Stimulated activated CD8-positive, alpha-beta memory T cell treated with anti-CD3 and anti-CD28 coated beads, Interleukin-12 subunit alpha, Interleukin-12 subunit beta, amount 100 ng/mL, for 1 hour (primary cell): ENCODE measurements at regions not wholly inside any gene's neighbourhood (a gene's known extent, or its start where the extent isn't known, plus 50 kb on each side); places are given as distances from the start of the nearest gene placed in this dataset.

Experiments
- DNase-seq: peaks from one replicate; pipeline ENCODE4 v3.0.0-alpha.2; 2020; ENCODE audit warnings: low read depth

- DNase-seq = no peak
Measured at GRCh38 chr2:175463169-175463568, 281.7 kb upstream of the ATP5MC3 start.

DNA sequence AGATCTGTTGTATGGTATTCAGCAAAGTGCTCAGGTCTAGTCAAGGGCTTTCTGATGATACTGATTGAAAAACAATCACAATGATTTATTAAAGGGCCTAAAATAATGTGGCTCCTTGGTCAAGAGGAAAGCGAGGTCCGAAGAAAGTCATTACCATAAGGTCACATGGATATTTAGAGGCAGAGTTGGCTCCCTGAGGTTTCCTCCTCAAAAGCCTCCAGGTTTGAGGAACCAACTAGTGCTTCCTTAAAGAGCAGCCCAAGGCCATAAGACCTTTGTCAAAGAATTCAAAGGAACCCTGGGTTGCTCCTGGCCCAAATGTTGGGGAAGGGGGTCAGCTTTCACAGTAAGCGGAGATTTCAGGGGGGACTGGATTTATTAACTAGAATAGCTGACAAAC is 280.7 kb upstream of the ATP5MC3 start:
- no peak for DNase-seq

- DNase-seq = no peak
Measured at GRCh38 chr2:175461839-175462238, 280.3 kb upstream of the ATP5MC3 start.

DNA sequence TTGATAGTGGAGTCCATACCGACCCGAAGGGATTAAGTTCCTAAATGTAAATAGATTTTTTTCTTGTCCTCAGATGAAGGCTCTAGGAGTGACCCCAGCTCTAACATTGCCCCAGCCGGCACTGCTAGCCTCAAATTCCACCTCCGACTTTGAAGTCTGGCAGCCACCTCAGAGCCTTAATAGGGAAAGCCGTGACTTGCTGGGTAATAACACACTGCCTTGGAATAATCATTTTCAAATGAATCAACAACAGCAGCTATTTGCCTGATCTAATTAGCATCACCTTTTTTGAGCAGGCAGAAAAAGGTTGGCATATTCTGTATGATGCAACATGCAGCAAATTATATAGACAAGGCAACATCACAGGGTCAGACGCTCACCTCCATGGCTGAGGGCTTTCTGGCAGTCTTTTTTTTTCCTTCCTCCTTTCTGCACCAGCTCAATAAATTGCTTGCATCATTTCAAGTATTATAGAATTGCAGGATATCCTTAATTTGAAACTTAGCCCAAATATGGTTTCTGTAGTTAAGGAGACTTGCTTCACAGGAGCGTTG is 276.5 kb upstream of the ATP5MC3 start:
- no peak for DNase-seq

DNA sequence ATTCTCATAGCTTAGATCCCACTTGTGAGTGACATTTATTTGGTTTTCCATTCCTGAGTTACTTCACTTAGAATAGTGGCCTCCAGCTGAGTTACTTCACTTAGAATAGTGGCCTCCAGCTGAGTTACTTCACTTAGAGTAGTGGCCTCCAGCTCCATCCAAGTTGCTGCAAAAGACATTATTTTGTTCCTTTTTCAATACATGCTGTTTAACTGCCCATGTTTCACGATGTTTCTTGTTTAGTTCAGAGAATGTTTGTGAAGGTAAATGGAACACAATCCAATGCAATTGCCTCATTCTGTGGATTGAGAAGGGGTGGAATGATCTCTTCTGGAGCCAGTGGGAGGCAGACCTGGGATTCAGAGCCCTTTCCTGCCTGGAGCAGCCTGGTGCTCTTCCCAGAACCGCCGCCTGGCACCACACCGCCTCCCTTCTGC is 273.5 kb upstream of the ATP5MC3 start:
- no peak for DNase-seq

DNA sequence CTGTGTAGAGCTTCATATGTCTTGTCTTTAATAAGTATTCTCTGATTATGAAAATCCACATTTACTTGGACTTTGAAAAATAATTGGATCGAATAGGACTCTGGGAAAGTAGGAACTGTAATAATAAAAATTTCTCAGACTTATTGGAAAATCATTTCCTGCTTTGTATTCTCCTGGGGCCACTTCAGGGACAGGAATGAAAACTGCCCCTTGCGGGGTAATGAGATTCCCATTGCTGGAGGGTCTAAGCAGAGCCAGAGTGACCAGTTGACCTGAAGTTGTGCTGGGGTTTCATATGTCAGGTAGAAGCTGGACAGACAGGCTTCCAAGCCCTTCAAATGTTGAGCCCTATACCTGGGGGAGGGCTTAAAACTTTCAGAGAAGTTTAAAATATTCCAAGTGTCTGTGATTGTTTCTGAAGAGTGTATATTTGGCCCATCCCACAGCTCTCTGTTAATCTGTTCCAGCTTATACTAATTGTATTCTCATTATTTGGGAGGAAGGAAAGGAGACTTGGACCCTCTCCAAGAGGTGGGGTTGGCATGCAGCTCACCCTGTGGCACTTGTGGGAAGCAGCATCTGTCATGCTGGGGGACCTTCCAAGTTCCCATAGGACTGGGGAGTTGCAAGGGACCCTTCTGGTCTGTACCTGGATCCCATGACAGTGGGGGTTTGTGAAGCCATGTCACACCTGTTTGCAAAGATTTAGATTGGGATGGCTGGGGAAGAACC is 268.7 kb upstream of the ATP5MC3 start:
- DNase-seq = no peak

DNA sequence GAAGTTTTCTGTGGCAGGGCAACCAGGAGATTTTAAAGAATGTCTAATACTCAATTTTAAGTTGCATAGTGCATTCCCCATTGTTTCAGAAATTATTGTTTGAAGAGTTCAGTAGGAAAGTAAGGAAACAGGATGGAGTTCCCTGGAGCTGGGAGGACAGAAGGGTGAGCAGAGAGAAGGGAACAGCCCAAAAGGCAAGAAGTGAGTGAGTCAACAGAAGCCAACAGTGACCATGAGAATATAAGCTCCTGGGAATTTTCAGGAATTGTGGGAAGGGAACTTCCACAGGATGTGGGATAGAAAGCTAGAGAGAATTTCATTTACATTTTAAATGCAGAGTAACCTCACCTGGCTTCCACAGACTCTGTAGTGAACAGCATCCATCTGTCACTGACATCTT is 268.1 kb upstream of the ATP5MC3 start:
- no peak for DNase-seq

DNA sequence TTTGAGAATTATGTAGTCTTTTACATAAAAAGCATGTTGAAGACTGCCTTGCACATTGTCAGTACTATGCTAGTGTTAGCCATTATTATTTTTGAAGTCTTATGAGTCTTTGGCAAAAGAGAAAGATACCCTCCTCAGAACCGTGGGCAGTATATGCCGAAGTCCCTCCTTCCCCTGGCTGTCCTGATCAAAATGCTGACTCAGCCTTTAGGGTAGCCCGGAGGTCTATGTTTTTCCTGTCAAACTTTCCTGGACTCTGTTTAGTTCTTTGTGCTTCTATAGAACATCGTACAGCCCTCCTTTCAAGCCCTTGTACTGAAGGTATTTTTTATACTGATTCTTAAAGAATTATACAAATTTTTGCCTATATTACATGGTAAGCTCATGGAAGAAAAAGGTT is 264.7 kb upstream of the ATP5MC3 start:
- DNase-seq = no peak

DNA sequence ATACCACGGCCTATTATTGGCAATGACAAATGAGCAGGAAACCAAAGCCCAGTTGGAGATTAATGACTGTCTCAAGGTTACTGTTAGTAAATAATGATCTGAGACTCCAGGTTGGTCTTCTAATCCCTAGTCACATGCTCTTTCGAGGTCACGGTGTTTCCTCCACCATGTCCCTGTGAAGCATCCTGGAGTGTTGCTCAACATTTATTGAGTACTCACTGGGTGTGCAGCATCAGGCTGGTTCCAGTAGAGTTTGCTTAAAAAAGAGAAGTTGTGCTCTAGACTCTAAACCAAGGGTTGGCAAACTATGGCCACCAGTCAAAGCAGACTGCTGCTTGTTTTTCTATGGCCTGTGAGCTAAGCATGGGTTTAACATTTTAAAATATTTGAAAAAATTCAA is 263.8 kb upstream of the ATP5MC3 start:
- no peak for DNase-seq

- DNase-seq = no peak
Measured at GRCh38 chr2:175442441-175442840, 260.9 kb upstream of the ATP5MC3 start.

DNA sequence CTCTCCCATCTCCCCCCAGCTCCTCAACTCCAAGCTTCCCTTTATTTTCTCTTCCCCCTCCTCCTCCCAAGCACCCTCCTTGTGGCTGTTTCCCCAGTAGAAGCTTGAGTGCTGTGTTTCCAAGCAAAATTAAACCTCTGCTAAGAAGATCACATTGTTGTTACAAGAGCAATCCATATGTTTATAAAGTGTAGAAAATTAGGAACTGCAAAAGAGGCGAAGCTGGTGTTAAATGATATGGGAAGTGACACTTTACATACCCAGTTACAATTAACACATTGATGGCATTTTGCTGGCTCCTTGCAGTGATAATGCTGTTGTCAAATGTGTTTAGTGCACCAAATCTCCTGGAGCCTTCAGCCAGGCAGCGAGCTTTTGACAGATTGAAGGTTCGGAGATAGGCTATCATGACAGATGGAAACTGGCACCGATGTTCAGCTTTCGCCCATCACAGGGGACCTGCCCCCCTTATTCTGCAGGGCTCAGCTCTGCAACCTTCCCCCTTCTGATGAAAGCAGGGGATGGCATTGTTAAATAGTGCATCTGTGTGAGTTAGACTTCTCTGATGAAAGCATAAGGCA is 259.8 kb upstream of the ATP5MC3 start:
- DNase-seq = no peak

GRCh38 chr2:175439416-175439815 is 257.9 kb upstream of the ATP5MC3 start:
- no peak for DNase-seq

DNA sequence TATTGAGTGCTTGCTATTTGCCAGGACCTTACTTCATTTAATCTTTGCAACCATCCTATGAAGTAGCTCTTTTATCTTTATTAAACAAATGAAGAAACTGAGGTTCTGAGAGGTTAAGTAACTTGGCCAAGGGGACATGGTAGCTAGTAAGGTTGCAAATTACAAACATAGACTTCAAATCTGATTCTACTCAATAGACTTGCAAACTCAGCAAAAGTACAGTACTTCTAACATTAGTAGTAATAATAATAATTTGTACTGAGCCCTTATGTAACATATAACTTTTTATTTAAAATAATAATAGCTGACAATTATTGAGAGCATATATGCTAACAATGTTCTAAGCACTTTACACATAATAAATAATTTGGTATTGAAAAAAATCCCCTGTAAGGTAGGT is 255.7 kb upstream of the ATP5MC3 start:
- no peak for DNase-seq

DNA sequence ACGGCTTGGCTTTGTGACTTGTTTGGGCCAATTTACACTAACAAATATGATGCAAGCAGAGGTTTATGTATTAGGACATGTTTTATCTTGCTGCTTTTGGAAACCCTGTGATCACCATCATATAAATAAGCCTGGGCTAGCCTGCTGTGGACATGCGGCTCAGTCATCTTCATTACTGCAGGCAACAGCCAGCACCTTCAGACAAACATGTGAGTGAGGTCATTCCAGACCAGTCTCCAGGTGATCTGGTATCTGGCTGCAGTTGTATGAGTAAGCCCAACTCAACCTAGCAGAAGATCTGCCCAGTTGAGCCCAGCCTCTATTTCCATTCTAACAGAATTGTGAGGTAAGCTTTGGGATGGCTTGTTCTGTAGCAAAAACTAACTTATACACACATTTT is 254.6 kb upstream of the ATP5MC3 start:
- DNase-seq = no peak

GRCh38 chr2:175435012-175435411 is 253.5 kb upstream of the ATP5MC3 start:
- no peak for DNase-seq

DNA sequence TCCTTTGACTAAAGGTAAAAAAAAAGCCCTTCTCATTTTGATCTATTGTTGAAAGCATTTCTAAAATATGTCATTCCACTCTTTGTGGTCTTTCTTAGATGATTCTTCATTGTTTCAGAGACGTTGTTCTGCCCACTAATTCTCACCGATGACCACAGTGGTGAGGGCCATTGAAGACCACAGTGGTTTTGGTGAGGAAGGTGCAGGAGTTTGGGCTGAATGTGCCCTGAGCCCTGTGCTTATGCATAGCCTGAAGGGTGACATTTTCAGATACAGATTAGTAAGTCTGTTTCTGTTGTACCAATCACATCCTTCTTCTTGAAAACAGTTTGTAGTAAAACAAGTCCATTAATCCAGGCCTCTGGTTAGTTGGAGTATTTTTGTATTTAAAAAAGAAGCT is 251.3 kb upstream of the ATP5MC3 start:
- DNase-seq = no peak

DNA sequence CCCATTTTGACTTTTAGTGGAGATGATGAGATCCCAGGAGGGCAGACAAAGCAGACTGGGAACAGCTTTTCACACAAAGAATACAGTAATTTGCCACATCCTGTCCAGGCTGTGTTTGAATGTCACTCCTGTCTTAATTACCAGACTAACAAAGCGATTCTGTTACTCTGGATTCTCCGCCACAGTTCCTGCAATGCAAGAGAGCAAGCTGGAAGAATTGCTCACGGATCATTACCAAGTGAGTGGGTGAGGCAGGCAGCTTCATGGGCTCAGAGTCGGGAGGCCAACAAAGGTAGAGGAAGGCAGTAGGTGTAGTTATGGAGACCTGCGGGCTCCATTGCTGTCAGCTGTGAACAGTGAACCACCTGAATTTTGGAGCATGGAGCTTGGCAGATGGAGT is 250.5 kb upstream of the ATP5MC3 start:
- no peak for DNase-seq

DNA sequence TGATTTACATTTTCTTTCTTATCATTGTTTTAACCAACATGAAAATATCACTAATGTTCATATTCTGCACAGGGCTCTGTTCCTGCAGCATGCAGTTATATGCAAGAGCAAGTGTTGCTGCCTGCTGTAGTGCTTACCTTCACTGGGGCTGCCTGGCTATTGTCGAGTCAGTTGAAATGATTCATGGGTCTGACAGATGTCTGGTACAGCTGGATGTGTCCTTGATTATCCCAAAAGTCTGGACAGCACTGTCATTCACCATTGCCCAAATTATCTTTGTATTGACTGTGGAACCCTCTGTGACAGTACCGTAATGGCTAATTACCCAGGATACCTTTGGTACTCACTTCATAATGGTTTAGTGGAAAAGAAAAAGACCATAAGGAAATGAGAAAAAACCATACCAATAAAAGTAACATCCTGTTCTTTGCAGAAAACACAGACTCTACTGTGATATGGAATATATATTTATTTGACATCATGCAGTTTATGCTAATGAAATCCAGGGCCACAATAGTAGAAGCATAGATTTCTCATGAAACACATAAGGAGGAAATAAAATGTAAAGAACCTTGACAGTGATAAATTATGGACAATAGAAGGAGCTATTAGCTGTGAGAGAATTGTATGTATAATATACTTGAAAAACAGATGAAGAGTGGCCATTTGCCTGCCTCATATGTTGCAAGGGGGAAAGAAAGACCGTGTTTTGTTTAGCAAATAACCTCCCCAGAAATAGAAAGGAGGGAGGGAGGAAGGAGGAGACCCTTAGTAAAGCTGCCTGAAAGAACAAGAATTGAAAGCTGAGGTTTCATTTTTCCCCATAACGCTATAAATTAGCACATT is 249.8 kb upstream of the ATP5MC3 start:
- no peak for DNase-seq

DNA sequence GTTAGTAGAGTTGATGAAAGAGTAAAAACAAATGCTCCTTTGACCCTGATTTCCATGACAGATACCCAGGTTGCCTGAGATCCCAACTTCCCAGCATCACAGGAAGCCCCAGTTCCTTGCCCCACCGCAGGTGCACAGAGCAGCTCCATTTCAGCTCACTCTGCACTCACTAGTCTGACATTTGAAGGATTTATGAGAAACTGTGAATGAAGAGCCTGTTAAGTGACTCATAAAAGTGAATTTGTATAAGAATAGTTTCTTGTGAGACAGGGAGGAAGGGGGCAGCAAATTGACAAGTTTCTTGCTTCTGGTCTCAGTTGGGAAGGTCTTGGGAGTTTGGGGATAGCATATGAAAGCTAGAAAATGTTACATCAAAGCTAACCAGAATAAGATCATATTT is 248.7 kb upstream of the ATP5MC3 start:
- DNase-seq = no peak

DNA sequence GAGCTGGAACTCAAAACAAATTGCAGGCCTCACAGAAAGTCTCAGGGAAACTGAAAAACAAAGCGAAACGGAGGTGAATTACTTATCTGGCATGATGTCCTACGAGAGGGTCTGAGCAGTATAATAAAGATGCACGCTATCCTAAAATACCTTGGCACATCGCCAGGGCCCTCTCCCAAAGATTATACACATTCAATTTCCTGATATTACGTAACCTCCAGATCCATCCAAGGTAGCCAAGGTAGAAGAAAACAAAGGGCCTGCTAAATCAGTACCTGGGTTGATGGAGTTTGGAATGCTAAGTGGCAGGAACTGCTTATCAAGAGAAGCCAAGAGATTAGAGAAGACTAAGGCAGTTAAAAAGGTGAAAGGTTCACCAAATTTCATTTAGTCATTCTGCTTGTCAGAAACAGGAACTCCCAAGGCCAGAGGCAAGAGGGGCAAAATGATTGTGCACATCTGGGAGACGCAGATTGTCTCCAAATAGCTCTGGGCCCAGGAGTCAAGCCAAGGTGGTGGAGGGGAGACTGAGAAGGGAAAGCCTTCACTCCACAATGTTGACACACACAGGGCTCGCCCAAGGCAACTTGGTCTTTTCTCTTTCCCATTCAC is 236.8 kb upstream of the ATP5MC3 start:
- DNase-seq = no peak

DNA sequence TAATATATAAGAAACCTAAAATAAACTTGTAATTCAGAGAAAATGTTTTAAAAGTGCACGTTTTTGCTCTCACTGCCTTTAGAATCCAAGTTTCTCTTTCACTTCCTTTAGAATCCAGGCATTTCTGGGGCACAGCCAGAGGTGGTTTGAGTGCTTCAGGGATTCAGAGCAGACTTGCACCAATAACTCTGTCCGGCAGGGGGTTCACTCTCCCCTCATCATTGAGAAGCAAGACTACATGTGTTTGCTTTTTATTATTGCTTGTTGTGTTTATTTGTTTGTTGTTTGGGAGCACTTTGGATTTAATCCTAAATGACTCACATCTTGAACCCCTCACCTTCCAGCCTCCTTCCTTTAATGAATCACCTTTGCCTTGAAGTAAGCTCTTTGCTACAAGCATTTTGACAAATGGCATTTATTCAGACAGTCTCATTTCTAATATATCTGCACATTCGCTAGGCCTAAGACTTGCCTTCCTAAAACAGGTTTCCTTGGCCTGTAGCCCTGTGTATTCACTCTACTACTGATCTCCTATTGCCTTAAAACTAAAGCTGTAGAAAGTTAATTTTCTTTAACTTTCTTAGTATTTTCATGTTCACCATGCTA is 233.5 kb upstream of the ATP5MC3 start:
- no peak for DNase-seq
